ENCODE measurements at regions not wholly inside any gene's neighbourhood (a gene's known extent, or its start where the extent isn't known, plus 50 kb on each side); places are given as distances from the start of the nearest gene placed in this dataset.
"Not testable (repeated sequence)": the region's sequence is repeated elsewhere in the genome, so short reads cannot be mapped to it uniquely, and the experiment has no call there.

DNA sequence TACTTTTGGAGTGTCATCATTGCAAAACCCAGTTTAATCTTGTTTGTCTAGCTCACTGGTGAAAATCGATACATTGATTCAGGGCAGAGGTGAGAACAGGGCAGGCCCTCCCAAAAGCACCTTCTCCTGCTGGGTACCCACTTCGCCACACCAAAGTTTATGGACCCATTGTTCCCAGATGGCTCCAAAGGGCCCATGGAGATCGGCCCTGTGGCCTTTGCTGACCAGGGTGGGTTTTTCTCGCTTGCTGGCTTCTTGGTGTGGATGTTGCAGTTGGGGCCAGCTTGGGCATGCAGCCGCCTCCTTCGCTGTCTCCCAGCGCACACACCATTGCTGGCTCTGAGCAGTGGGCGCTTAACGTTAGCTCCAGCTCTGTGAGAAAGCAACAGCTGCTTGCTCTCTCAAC, 178.1 kb upstream of the PDE10A start:
- H3K4me1 ChIP-seq (ENCODE audit: control insufficient read depth in 1 of 2, insufficient read depth in 2 of 2, low read length in 2 of 2): no peaks in the 10 kb centered on the region
- H3K27me3 ChIP-seq (ENCODE audit: low read depth, low read length): no peaks in the 10 kb centered on the region
- H3K27ac ChIP-seq (ENCODE audit: low read length): no peak overlapping the region
- H3K4me3 ChIP-seq (ENCODE audit: low read depth in 1 of 2, low read length in 2 of 2): no peak overlapping the region
- H3K36me3 ChIP-seq (ENCODE audit: control insufficient read depth in 1 of 2, insufficient read depth in 2 of 2, low read length in 2 of 2): no peaks in the 10 kb centered on the region
- no peaks in the 10 kb centered on the region for H3K9me3 ChIP-seq (ENCODE audit: control insufficient read depth in 1 of 2, low read length in 2 of 2)

DNA sequence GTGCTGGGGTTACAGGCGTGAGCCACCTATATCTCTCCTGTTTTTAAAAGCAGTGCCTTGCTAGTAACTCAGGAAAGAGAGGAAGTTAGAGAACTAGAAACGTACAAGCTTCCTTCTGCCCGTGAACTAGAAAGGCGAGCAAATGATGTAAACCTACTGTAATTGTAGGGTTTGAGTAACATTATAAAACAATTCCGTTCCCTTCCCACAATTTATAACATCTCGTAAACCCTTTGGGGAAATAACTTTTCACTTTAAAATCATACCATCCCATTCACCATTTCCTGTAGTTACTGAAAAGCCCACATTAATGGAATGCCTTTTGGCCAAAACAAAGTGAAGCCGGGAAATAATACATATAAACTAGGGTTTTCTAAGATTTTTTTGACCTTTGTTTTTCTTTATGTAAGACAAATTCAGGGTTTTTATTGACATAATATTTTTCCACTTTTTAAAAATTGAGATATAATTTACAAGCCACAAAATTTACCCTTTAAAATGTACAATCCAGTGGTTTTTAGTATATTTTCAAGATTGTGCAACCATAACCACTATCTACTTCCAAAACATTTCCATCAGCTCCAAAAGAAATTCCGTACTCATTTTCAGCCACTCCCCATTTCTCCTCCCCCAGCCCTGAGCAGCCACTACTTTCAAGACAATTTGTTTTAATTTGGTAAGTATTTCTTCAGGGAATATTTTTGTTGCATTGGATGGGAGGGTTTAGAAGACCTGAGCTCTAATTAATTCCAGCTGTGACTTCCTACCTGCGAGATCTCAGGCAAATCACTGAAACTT, 175.1 kb upstream of the PDE10A start:
- Histone ChIP-seq H3K27me3 (ENCODE audit: low read depth, low read length) (no peaks in the 10 kb centered on the region), H3K9me3 (ENCODE audit: control insufficient read depth in 1 of 2, low read length in 2 of 2) (no peaks in the 10 kb centered on the region), H3K4me3 (ENCODE audit: low read depth in 1 of 2, low read length in 2 of 2) (no peak overlapping the region), H3K36me3 (ENCODE audit: control insufficient read depth in 1 of 2, insufficient read depth in 2 of 2, low read length in 2 of 2) (no peaks in the 10 kb centered on the region), H3K4me1 (ENCODE audit: control insufficient read depth in 1 of 2, insufficient read depth in 2 of 2, low read length in 2 of 2) (peaks cover 0 to 14% of the 10 kb centered on the region in 2 donors), H3K27ac (ENCODE audit: low read length) (no peak overlapping the region)

DNA sequence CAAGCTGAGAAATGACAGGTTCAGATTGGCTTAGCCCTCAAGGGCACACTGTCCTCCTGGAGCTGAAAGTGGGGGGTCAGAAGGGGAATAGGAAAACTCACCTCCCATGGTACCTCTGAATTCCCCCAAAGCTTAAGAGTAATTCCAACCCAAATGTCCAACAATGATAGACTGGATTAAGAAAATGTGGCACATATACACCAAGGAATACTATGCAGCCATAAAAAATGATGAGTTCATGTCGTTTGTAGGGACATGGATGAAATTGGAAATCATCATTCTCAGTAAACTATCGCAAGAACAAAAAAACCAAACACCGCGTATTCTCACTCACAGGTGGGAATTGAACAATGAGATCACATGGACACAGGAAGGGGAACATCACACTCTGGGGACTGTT, 173.6 kb upstream of the PDE10A start:
- H3K36me3 ChIP-seq (ENCODE audit: control insufficient read depth in 1 of 2, insufficient read depth in 2 of 2, low read length in 2 of 2); H3K9me3 ChIP-seq (ENCODE audit: control insufficient read depth in 1 of 2, low read length in 2 of 2); H3K4me3 ChIP-seq (ENCODE audit: low read depth in 1 of 2, low read length in 2 of 2); H3K27me3 ChIP-seq (ENCODE audit: low read depth, low read length); H3K27ac ChIP-seq (ENCODE audit: low read length): not testable (repeated sequence)
- peaks cover 0 to 14% of the 10 kb centered on the region in 2 donors for H3K4me1 ChIP-seq (ENCODE audit: control insufficient read depth in 1 of 2, insufficient read depth in 2 of 2, low read length in 2 of 2)

DNA sequence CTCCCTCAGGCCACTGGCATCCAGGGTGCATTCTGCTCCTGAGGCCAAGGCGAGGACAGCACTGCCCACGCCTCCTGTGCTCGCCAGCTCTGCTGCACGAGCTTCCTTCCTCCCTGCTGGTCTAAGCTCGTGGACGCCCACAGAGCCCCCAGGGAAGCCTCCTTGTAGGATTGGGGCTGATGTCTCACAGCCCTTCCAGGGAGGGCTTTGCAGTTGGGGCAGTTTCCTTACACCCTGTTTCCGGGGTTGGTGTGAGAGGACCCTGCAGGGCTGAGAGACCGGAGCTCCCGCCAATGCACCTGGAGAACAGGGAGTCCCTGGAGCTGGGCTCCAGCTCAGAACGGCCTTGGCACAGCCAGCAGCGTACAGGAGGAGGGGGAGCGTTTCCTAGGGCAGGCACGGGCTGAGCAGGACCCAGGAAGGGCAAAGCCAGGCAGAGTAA, 172.4 kb upstream of the PDE10A start:
- no peaks in the 10 kb centered on the region for H3K9me3 ChIP-seq (ENCODE audit: control insufficient read depth in 1 of 2, low read length in 2 of 2)
- H3K4me3 ChIP-seq (ENCODE audit: low read depth in 1 of 2, low read length in 2 of 2): no peak overlapping the region
- no peaks in the 10 kb centered on the region for H3K27me3 ChIP-seq (ENCODE audit: low read depth, low read length)
- H3K27ac ChIP-seq (ENCODE audit: low read length): no peak overlapping the region
- H3K4me1 ChIP-seq (ENCODE audit: control insufficient read depth in 1 of 2, insufficient read depth in 2 of 2, low read length in 2 of 2): peaks cover 0 to 14% of the 10 kb centered on the region in 2 donors
- no peaks in the 10 kb centered on the region for H3K36me3 ChIP-seq (ENCODE audit: control insufficient read depth in 1 of 2, insufficient read depth in 2 of 2, low read length in 2 of 2)

DNA sequence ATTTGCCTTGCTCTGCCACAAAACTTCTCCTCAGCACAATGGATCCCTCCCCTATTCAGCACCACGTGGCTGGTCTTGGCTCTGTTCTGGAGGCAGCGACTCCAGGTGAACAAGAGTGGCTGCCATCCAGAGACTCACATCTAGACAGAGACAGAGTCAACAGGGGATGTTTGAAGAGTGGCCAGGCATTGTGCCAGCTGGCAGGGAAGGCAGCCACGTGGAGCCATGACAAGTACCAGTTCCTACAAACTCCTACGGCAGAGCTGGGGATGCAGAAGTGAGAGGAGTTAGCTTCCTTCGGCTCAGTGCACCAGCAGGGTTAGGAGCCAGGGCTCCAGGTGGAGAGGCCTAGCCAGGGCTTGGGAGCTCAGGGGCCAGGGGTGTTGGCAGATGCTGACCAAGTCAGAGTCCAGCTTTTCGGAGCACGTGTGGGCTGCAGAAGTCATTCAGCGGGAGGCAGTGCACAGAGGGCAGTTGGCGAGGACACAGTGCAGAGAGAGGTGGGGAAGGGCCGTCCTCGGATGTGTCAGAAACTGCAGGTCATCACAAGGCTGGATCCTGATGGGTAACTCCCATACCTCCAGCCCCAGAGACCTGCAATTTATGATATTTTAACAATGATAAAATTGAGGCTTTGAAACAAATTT, 171.7 kb upstream of the PDE10A start:
- Histone ChIP-seq H3K9me3 (ENCODE audit: control insufficient read depth in 1 of 2, low read length in 2 of 2) (no peaks in the 10 kb centered on the region), H3K4me3 (ENCODE audit: low read depth in 1 of 2, low read length in 2 of 2) (no peak overlapping the region), H3K27ac (ENCODE audit: low read length) (no peak overlapping the region), H3K4me1 (ENCODE audit: control insufficient read depth in 1 of 2, insufficient read depth in 2 of 2, low read length in 2 of 2) (peaks cover 0 to 14% of the 10 kb centered on the region in 2 donors), H3K36me3 (ENCODE audit: control insufficient read depth in 1 of 2, insufficient read depth in 2 of 2, low read length in 2 of 2) (no peaks in the 10 kb centered on the region), H3K27me3 (ENCODE audit: low read depth, low read length) (no peaks in the 10 kb centered on the region)

DNA sequence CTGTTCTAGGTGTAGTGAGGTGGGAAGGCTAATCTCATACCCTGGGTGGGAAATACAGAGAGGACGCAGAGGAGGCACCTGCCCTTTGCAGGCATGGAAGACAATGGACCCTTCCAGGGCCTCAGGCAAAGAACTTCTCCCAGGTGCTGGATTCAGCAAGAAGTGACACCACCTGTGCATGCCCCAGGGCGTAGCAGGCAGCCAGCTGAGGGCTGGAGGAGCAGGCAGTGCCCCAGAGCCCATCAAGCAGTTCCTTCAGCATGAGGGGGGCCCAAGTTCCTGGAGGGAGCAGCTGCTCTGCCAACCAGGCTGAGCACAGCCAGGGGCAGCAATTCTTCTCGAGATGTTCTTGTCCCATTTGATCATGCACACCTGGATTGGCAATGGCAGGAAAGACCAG, 170.3 kb upstream of the PDE10A start:
- Histone ChIP-seq H3K4me3 (ENCODE audit: low read depth in 1 of 2, low read length in 2 of 2) (no peak overlapping the region), H3K27me3 (ENCODE audit: low read depth, low read length) (no peaks in the 10 kb centered on the region), H3K9me3 (ENCODE audit: control insufficient read depth in 1 of 2, low read length in 2 of 2) (no peaks in the 10 kb centered on the region), H3K27ac (ENCODE audit: low read length) (no peak overlapping the region), H3K36me3 (ENCODE audit: control insufficient read depth in 1 of 2, insufficient read depth in 2 of 2, low read length in 2 of 2) (no peaks in the 10 kb centered on the region), H3K4me1 (ENCODE audit: control insufficient read depth in 1 of 2, insufficient read depth in 2 of 2, low read length in 2 of 2) (peaks cover 0 to 14% of the 10 kb centered on the region in 2 donors)

DNA sequence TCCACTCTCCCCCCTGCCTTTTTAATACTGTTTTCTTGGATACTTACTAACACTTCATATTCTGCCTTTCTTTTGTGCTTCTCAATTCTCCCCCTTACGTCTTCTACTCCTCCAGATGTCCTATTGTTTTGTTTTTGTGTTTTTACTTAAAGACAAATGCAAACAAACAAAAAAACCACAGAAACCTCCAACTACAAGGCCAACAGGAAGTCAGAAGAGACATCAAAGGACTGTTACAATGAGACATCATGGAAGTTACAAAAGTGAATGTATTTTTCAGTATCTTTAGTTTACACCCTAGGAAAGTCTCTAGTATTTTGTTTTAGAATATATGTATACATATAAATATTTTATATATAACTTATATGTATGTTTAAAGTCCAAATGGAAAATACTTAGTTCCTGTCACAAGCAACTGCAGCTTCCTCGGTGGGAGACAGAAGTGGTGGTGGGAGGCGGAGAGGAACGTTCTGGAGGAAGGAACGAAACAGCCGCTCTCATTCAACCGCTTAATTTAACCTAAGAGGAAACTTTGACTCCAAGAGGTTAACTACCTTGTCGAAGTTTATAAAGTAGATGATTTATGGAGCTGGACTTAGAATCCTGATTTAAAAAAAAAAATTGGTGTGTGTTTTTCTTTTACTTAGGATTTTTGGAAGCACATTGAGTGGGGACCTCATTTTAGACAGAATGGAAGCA, 168.9 kb upstream of the PDE10A start:
- no peak overlapping the region for H3K4me3 ChIP-seq (ENCODE audit: low read depth in 1 of 2, low read length in 2 of 2)
- no peaks in the 10 kb centered on the region for H3K27me3 ChIP-seq (ENCODE audit: low read depth, low read length)
- no peak overlapping the region for H3K27ac ChIP-seq (ENCODE audit: low read length)

DNA sequence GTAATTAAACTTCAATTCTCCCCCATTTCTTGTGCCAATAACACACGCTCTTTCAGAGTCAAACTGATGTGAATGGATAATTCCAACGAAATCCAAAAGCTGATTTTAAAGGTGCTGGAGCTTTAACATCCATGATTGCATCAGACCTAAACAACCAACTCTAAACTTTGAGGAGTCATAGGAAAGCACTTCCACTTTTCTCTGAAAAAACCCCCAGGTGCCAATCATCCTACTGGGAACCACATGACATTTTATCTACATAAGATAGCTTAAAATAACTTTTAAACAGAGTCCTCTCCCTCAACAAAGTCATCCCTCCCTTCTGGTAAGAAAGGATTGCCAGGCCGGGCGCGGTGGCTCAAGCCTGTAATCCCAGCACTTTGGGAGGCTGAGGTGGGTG, 167.7 kb upstream of the PDE10A start:
- Histone ChIP-seq H3K4me1 (ENCODE audit: control insufficient read depth in 1 of 2, insufficient read depth in 2 of 2, low read length in 2 of 2) (peaks cover 0 to 14% of the 10 kb centered on the region in 2 donors), H3K36me3 (ENCODE audit: control insufficient read depth in 1 of 2, insufficient read depth in 2 of 2, low read length in 2 of 2) (no peaks in the 10 kb centered on the region), H3K27ac (ENCODE audit: low read length) (no peak overlapping the region), H3K27me3 (ENCODE audit: low read depth, low read length) (no peaks in the 10 kb centered on the region), H3K4me3 (ENCODE audit: low read depth in 1 of 2, low read length in 2 of 2) (no peak overlapping the region), H3K9me3 (ENCODE audit: control insufficient read depth in 1 of 2, low read length in 2 of 2) (no peaks in the 10 kb centered on the region)

More for the DNA sequence above, 168.9 kb upstream of the PDE10A start:
- no peaks in the 10 kb centered on the region for H3K36me3 ChIP-seq (ENCODE audit: control insufficient read depth in 1 of 2, insufficient read depth in 2 of 2, low read length in 2 of 2)
- peaks cover 0 to 14% of the 10 kb centered on the region in 2 donors for H3K4me1 ChIP-seq (ENCODE audit: control insufficient read depth in 1 of 2, insufficient read depth in 2 of 2, low read length in 2 of 2)
- no peaks in the 10 kb centered on the region for H3K9me3 ChIP-seq (ENCODE audit: control insufficient read depth in 1 of 2, low read length in 2 of 2)

DNA sequence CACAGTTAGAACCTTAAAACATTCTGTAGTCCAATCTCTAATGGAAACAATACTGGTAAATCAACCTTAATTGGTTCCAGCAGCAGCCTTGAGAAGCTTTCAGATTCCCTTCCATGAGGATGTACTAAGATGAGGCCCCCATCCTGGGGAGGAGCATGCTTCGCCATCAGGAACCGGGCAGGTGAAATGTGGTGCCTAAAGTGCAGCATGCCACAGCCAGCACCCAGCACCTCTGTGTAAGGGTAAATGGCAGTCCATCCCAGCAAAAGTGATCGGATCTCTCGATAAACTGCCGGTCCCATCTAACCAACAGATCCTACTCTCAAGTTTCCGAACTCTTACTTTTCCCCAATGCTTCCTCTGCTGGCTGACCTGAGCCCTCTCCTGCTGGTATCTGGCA, 166.3 kb upstream of the PDE10A start:
- H3K36me3 ChIP-seq (ENCODE audit: control insufficient read depth in 1 of 2, insufficient read depth in 2 of 2, low read length in 2 of 2): no peaks in the 10 kb centered on the region

DNA sequence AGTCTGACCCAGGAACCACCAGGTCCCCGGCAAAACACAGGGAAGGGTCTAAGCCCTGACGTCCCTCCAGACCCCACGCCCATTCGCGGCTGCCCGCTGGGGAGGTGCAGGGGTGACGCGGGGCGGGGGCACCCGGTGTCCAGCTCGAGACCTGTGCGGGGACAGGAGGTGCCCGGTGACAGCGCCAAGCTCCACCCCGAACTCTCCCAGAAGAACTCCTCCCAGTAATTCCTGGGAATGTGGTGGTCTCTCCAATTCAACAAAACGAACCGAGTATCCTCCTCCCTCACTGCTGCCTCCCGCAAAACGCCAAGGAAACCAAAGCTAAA, 164.1 kb upstream of the PDE10A start:
- H3K27me3 ChIP-seq (ENCODE audit: low read depth, low read length): no peaks in the 10 kb centered on the region
- no peaks in the 10 kb centered on the region for H3K36me3 ChIP-seq (ENCODE audit: control insufficient read depth in 1 of 2, insufficient read depth in 2 of 2, low read length in 2 of 2)
- no peaks in the 10 kb centered on the region for H3K9me3 ChIP-seq (ENCODE audit: control insufficient read depth in 1 of 2, low read length in 2 of 2)
- no peak overlapping the region for H3K27ac ChIP-seq (ENCODE audit: low read length)
- H3K4me1 ChIP-seq (ENCODE audit: control insufficient read depth in 1 of 2, insufficient read depth in 2 of 2, low read length in 2 of 2): no peaks in the 10 kb centered on the region
- no peak overlapping the region for H3K4me3 ChIP-seq (ENCODE audit: low read depth in 1 of 2, low read length in 2 of 2)

More for the DNA sequence above, 166.3 kb upstream of the PDE10A start:
- no peaks in the 10 kb centered on the region for H3K27me3 ChIP-seq (ENCODE audit: low read depth, low read length)
- no peaks in the 10 kb centered on the region for H3K9me3 ChIP-seq (ENCODE audit: control insufficient read depth in 1 of 2, low read length in 2 of 2)
- no peak overlapping the region for H3K4me3 ChIP-seq (ENCODE audit: low read depth in 1 of 2, low read length in 2 of 2)
- no peak overlapping the region for H3K27ac ChIP-seq (ENCODE audit: low read length)
- peaks cover 0 to 3% of the 10 kb centered on the region in 2 donors for H3K4me1 ChIP-seq (ENCODE audit: control insufficient read depth in 1 of 2, insufficient read depth in 2 of 2, low read length in 2 of 2)

DNA sequence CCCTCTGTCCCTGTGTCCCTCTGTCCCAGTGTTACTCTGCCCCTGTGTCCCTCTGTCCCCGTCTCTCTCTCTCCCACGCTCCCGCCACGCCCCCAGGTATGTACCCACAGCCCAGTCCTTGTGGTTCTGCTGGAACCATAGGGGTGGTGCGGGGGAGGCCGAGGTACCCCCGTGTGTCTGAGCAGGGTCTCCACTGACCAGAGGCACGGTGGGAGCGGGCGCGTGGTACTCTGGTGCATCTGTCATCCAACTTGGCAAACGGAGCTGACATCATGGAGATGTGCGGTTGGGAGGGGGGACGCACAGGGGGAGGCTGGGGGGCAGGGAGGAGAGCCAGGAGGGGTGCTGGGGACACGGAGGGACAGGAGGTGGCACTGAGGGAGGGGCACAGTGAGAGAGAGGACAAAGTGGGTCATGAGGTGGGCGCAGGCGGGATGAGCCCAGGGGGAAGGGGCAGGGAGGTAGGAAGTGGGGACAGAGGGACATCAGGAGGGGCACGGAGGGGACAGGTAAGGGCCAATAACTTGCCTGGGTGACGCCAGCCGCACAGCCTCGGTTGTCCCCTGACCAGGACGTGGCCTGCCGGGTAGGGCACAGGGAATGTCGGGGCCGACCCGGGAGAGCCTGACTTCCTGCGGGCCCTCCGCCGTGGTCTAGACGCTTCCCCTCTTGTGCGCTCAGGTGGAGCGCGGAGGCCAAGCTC, 163.6 kb upstream of the PDE10A start:
- Histone ChIP-seq H3K4me3 (ENCODE audit: low read depth in 1 of 2, low read length in 2 of 2) (no peak overlapping the region), H3K27me3 (ENCODE audit: low read depth, low read length) (no peaks in the 10 kb centered on the region), H3K36me3 (ENCODE audit: control insufficient read depth in 1 of 2, insufficient read depth in 2 of 2, low read length in 2 of 2) (no peaks in the 10 kb centered on the region), H3K4me1 (ENCODE audit: control insufficient read depth in 1 of 2, insufficient read depth in 2 of 2, low read length in 2 of 2) (no peaks in the 10 kb centered on the region), H3K27ac (ENCODE audit: low read length) (no peak overlapping the region), H3K9me3 (ENCODE audit: control insufficient read depth in 1 of 2, low read length in 2 of 2) (no peaks in the 10 kb centered on the region)

Data from muscle layer of duodenum (tissue), 2 donors.